ENCODE measurements at regions not wholly inside any gene's neighbourhood (a gene's known extent, or its start where the extent isn't known, plus 50 kb on each side); places are given as distances from the start of the nearest gene placed in this dataset.

DNA sequence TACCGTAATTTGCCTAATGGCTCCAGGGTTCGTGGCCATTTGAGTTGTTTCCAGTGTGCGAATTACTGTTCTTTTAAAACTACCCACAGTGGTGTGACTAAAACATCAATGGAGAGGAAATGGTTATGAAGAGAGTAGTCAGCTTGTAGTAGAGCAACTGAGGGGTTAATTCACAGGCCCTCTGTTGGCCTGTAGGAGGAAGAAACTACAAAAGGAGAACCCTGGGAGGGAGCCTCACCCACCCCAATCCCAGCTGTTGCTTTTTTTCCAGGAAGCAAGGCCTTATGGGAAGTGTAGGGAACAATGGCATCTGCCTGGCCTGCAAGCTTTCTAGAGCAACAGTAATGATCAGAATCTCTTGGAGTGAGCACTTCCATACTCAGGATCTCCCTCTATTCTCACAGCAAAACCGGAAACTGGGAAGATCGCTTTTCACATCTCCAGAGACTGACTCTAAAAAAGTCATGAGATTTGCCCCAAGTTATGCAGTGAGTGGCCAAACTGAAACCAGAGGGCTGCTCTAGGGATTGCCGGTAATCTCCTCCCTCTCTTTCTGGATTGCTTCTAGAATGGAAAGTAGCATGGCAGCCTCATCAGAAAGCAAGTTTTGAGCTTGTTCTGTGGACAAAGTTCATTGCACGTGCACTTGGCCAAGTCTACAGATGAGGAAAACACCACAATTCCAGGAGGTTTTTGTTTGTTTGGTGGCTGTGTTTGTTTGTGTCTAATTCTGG lies 125.3 kb upstream of the PWP1 start:
- DNase-seq (ENCODE audit: low spot score): peak; percentile 70
- H3K79me2 ChIP-seq (replicated peaks; ENCODE audit: insufficient read depth): no peaks in the 10 kb centered on the region
- no peaks in the 10 kb centered on the region for H3K27me3 ChIP-seq (ENCODE audit: insufficient read depth)
- Mint-ChIP-seq H3K27ac (no peak overlapping the region), H3K4me1 (peaks cover 10% of the 10 kb centered on the region), H3K27me3 (ENCODE audit: insufficient read depth, low read depth, poor library complexity) (peaks cover 3% of the 10 kb centered on the region), H3K4me3 (no peak overlapping the region), H3K36me3 (ENCODE audit: low read depth) (no peaks in the 10 kb centered on the region), H3K9me3 (peaks cover 8% of the 10 kb centered on the region; the same call in 2 of the 3 replicates)
- H3K36me3 ChIP-seq (ENCODE audit: insufficient read depth): no peaks in the 10 kb centered on the region
- no peak overlapping the region for H3K27ac ChIP-seq (ENCODE audit: low read depth)
- H3K4me3 ChIP-seq: no peak overlapping the region
- ATAC-seq: peak; percentile 87
- no peaks in the 10 kb centered on the region for H3K9me2 ChIP-seq (ENCODE audit: insufficient read depth)
- no peak overlapping the region for H3K4me2 ChIP-seq
- H3K4me1 ChIP-seq (ENCODE audit: insufficient read depth): no peaks in the 10 kb centered on the region
- no peaks in the 10 kb centered on the region for H4K20me1 ChIP-seq (replicated peaks; ENCODE audit: insufficient read depth)
- no peaks in the 10 kb centered on the region for H3F3A ChIP-seq (replicated peaks; ENCODE audit: low read depth)
- peak overlapping the region; percentile 79; the same call in 1 of the 2 replicates for H2AFZ ChIP-seq
- no peak for TF ChIP-seq EZH2phosphoT487 (IDR thresholded peaks at IDR 0.05; ENCODE audit: unreplicated experiment)
- TF ChIP-seq, protein P1, sequence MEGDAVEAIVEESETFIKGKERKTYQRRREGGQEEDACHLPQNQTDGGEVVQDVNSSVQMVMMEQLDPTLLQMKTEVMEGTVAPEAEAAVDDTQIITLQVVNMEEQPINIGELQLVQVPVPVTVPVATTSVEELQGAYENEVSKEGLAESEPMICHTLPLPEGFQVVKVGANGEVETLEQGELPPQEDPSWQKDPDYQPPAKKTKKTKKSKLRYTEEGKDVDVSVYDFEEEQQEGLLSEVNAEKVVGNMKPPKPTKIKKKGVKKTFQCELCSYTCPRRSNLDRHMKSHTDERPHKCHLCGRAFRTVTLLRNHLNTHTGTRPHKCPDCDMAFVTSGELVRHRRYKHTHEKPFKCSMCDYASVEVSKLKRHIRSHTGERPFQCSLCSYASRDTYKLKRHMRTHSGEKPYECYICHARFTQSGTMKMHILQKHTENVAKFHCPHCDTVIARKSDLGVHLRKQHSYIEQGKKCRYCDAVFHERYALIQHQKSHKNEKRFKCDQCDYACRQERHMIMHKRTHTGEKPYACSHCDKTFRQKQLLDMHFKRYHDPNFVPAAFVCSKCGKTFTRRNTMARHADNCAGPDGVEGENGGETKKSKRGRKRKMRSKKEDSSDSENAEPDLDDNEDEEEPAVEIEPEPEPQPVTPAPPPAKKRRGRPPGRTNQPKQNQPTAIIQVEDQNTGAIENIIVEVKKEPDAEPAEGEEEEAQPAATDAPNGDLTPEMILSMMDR (conservative IDR thresholded peaks at IDR 0.05; ENCODE audit: low read depth in 2 of 2): peak; percentile 7 to 28; a peak in 2 of 4 replicates
- no peak for TF ChIP-seq ZNF114 (CRISPR knock-in tag; IDR thresholded peaks at IDR 0.05)

DNA sequence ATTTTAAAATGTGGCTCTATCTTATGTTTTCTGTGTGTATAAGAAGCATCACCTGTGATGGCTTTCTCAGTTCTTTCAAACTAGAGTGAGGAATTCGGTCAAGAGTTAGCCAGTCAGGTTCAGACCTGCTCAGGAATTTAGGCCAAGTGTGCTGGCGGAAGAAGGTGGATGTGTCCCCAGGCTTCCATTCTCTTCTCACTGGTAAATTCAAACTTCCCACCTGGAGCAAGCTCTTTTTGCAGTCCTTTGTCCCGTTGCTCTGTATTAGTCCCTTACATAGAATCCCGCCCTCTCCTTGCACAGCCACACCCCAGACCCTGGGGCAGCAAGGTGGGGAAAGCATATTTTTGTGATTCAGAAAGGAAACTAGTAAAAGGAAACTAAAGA lies 124.7 kb upstream of the PWP1 start:
- H3K36me3 ChIP-seq (ENCODE audit: insufficient read depth): no peaks in the 10 kb centered on the region
- Mint-ChIP-seq H3K27me3 (ENCODE audit: insufficient read depth, low read depth, poor library complexity) (peaks cover 3% of the 10 kb centered on the region), H3K27ac (no peak overlapping the region), H3K4me3 (no peak overlapping the region), H3K9me3 (peaks cover 8% of the 10 kb centered on the region; the same call in 2 of the 3 replicates), H3K36me3 (ENCODE audit: low read depth) (no peaks in the 10 kb centered on the region), H3K4me1 (peaks cover 10% of the 10 kb centered on the region)
- H3F3A ChIP-seq (replicated peaks; ENCODE audit: low read depth): no peaks in the 10 kb centered on the region
- H3K79me2 ChIP-seq (replicated peaks; ENCODE audit: insufficient read depth): no peaks in the 10 kb centered on the region
- DNase-seq (ENCODE audit: low spot score) (no peak), ATAC-seq (no peak)
- no peaks in the 10 kb centered on the region for H3K27me3 ChIP-seq (ENCODE audit: insufficient read depth)
- no peaks in the 10 kb centered on the region for H4K20me1 ChIP-seq (replicated peaks; ENCODE audit: insufficient read depth)
- H3K4me3 ChIP-seq: no peak overlapping the region
- TF ChIP-seq ZNF114 (CRISPR knock-in tag; IDR thresholded peaks at IDR 0.05): no peak
- no peak overlapping the region for H3K27ac ChIP-seq (ENCODE audit: low read depth)
- no peaks in the 10 kb centered on the region for H3K4me1 ChIP-seq (ENCODE audit: insufficient read depth)
- H2AFZ ChIP-seq: peak overlapping the region; percentile 79; the same call in 1 of the 2 replicates
- H3K4me2 ChIP-seq: no peak overlapping the region
- H3K9me2 ChIP-seq (ENCODE audit: insufficient read depth): no peaks in the 10 kb centered on the region

GRCh38 chr12:107564946-107565345 lies 120.7 kb upstream of the PWP1 start:
- H3K4me3 ChIP-seq: no peak overlapping the region
- no peak overlapping the region for H3K27ac Mint-ChIP-seq
- H3K79me2 ChIP-seq (replicated peaks; ENCODE audit: insufficient read depth): no peaks in the 10 kb centered on the region
- H2AFZ ChIP-seq: no peak overlapping the region
- no peak overlapping the region for H3K4me3 Mint-ChIP-seq
- H4K20me1 ChIP-seq (replicated peaks; ENCODE audit: insufficient read depth): no peaks in the 10 kb centered on the region
- no peaks in the 10 kb centered on the region for H3K9me3 Mint-ChIP-seq
- no peak overlapping the region for H3K27ac ChIP-seq (ENCODE audit: low read depth)
- no peak for TF ChIP-seq STAT1 (IDR thresholded peaks at IDR 0.05; ENCODE audit: unreplicated experiment)
- TF ChIP-seq, protein P1 (conservative IDR thresholded peaks at IDR 0.05; ENCODE audit: low read depth in 2 of 2): peak; percentile 57 to 77
- no peak overlapping the region for H3K4me2 ChIP-seq
- peaks cover 3% of the 10 kb centered on the region for H3K27me3 Mint-ChIP-seq (ENCODE audit: insufficient read depth, low read depth, poor library complexity)
- H3K36me3 ChIP-seq (ENCODE audit: insufficient read depth): no peaks in the 10 kb centered on the region
- H3K9me2 ChIP-seq (ENCODE audit: insufficient read depth): no peaks in the 10 kb centered on the region
- H3K4me1 Mint-ChIP-seq: peaks cover 9% of the 10 kb centered on the region
- ATAC-seq (peak; percentile 96), DNase-seq (ENCODE audit: low spot score) (peak; percentile 82)
- H3K36me3 Mint-ChIP-seq (ENCODE audit: low read depth): no peaks in the 10 kb centered on the region
- H3K27me3 ChIP-seq (ENCODE audit: insufficient read depth): no peaks in the 10 kb centered on the region
- no peaks in the 10 kb centered on the region for H3F3A ChIP-seq (replicated peaks; ENCODE audit: low read depth)
- H3K4me1 ChIP-seq (ENCODE audit: insufficient read depth): no peaks in the 10 kb centered on the region

All from GM23338 (cell line).